Tibial nerve (tissue), 4 donors: ENCODE measurements at regions not wholly inside any gene's neighbourhood (a gene's known extent, or its start where the extent isn't known, plus 50 kb on each side); places are given as distances from the start of the nearest gene placed in this dataset.

Experiments used
- DNase-seq, 2 donors: peaks; one replicate each; pipeline ENCODE4 v3.0.0-alpha.2; 2019; ENCODE audit warnings: low spot score in 2 of 2
- H3K27ac ChIP-seq, 4 donors: fragments of 200-600 bp; sonication (generic) in 3 of 4; one replicate each; pipeline ENCODE4 v1.5.1; 2017 to 2019; ENCODE audit warnings: mild to moderate bottlenecking in 1 of 4
- H3K27me3 ChIP-seq, 2 donors: fragments of 200-600 bp; sonication (generic) in 1 of 2; one replicate each; pipeline versions ENCODE4 v1.5.1 to v1.6.0; 2017 to 2019
- H3K36me3 ChIP-seq, 3 donors: fragments of 200-600 bp; sonication (generic); one replicate each; pipeline ENCODE4 v1.5.1; 2018 to 2019
- H3K4me1 ChIP-seq, 4 donors: fragments of 200-600 bp; sonication (generic) in 3 of 4; one replicate each; pipeline ENCODE4 v1.5.1; 2017 to 2019
- H3K4me3 ChIP-seq, 4 donors: fragments of 200-600 bp; sonication (generic) in 3 of 4; one replicate each; pipeline ENCODE4 v1.5.1; 2017 to 2019; ENCODE audit warnings: mild to moderate bottlenecking in 1 of 4, moderate library complexity in 1 of 4
- H3K9me3 ChIP-seq, 4 donors: fragments of 200-600 bp; sonication (generic) in 3 of 4; one replicate each; pipeline ENCODE4 v1.5.1; 2017 to 2019
- EP300 ChIP-seq, 2 donors: sonication (generic); formaldehyde crosslinking; IDR thresholded peaks; one replicate each; pipeline ENCODE4 v1.6.1; 2017; ENCODE audit warnings: antibody characterized with exemption in 2 of 2, mild to moderate bottlenecking in 1 of 2
- POLR2A ChIP-seq, 2 donors: fragments of 450-650 bp; IDR thresholded peaks; one replicate each; pipeline ENCODE4 v1.6.1; 2017; ENCODE audit warnings: antibody characterized with exemption in 2 of 2, mild to moderate bottlenecking in 2 of 2, moderate library complexity in 2 of 2
- WGBS, 2 donors: methylation state at CpG; one replicate each; pipeline ENCODE4 v1.1.5; 2018; 5-methylcytosine and 5-hydroxymethylcytosine counted together
- TF ChIP-seq, protein P1 (sequence below), 5 experiments: fragments of 200-600 bp in 3 of 5; fragments of 450-650 bp in 2 of 5; sonication (generic) in 3 of 5; IDR thresholded peaks; one replicate each; pipeline ENCODE4 v1.5.1; 2016 to 2019; ENCODE audit warnings: antibody characterized with exemption in 5 of 5, mild to moderate bottlenecking in 3 of 5, moderate library complexity in 2 of 5

DNA sequence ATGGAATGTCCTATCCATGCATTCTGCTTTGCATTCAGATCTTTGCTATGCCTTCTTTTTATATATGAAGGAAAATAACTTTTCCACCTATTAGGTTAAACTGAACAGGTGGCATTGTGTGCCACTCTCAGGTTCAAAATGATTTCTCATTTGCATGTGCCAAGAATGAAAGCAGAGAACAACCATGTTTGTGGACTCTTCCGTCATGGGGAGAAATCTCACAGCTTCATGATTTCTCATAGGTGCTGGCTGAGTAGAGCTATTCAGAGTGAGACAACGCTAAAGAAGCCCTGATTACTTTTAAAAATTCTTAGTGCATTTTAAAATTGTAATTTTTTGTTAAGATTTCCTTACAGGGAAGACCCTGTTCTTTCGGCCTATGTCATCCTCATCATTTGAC, 472.1 kb downstream of the RASEF start:
- Histone ChIP-seq H3K4me1 (no peaks in the 10 kb centered on the region), H3K4me3 (no peak overlapping the region), H3K9me3 (no peaks in the 10 kb centered on the region), H3K27ac (no peak overlapping the region), H3K36me3 (no peaks in the 10 kb centered on the region), H3K27me3 (no peaks in the 10 kb centered on the region)
- no peak for DNase-seq
- WGBS, 2 donors, result 90 to 93% methylated on average over 3 of the region's 3 CpGs
- no peak for TF ChIP-seq EP300 (IDR thresholded peaks at IDR 0.05)
- no peak for TF ChIP-seq POLR2A (IDR thresholded peaks at IDR 0.05)
- TF ChIP-seq, protein P1, sequence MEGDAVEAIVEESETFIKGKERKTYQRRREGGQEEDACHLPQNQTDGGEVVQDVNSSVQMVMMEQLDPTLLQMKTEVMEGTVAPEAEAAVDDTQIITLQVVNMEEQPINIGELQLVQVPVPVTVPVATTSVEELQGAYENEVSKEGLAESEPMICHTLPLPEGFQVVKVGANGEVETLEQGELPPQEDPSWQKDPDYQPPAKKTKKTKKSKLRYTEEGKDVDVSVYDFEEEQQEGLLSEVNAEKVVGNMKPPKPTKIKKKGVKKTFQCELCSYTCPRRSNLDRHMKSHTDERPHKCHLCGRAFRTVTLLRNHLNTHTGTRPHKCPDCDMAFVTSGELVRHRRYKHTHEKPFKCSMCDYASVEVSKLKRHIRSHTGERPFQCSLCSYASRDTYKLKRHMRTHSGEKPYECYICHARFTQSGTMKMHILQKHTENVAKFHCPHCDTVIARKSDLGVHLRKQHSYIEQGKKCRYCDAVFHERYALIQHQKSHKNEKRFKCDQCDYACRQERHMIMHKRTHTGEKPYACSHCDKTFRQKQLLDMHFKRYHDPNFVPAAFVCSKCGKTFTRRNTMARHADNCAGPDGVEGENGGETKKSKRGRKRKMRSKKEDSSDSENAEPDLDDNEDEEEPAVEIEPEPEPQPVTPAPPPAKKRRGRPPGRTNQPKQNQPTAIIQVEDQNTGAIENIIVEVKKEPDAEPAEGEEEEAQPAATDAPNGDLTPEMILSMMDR (IDR thresholded peaks at IDR 0.05), result no peak

DNA sequence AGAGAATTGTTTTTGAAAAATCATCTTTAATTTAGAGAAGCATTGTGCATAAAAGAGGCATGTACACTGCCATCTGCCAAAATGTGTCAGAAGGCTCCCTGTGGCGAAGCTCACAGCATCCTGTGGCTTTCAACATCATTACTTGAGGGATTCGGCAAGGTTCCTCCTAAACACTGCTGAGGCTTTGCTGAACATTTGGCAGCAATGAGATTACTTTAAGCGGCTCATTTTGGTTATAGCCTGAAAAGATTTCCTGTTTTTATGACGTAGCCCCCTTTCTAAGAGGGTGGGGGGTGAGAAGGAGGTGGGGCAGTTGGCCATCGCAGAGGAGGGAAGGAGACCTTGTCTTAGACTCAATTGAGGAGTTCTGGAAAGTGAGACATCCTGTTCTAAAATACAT, 469.4 kb downstream of the RASEF start:
- no peak overlapping the region for H3K27ac ChIP-seq
- H3K9me3 ChIP-seq, result no peaks in the 10 kb centered on the region
- 52 to 61% methylated on average over 5 of the region's 5 CpGs for WGBS, 2 donors
- H3K27me3 ChIP-seq, result no peaks in the 10 kb centered on the region
- H3K36me3 ChIP-seq, result no peaks in the 10 kb centered on the region
- H3K4me1 ChIP-seq, result no peaks in the 10 kb centered on the region
- no peak for DNase-seq
- TF ChIP-seq POLR2A (IDR thresholded peaks at IDR 0.05), result no peak
- TF ChIP-seq, protein P1 (IDR thresholded peaks at IDR 0.05), result no peak
- no peak for TF ChIP-seq EP300 (IDR thresholded peaks at IDR 0.05)
- no peak overlapping the region for H3K4me3 ChIP-seq

DNA sequence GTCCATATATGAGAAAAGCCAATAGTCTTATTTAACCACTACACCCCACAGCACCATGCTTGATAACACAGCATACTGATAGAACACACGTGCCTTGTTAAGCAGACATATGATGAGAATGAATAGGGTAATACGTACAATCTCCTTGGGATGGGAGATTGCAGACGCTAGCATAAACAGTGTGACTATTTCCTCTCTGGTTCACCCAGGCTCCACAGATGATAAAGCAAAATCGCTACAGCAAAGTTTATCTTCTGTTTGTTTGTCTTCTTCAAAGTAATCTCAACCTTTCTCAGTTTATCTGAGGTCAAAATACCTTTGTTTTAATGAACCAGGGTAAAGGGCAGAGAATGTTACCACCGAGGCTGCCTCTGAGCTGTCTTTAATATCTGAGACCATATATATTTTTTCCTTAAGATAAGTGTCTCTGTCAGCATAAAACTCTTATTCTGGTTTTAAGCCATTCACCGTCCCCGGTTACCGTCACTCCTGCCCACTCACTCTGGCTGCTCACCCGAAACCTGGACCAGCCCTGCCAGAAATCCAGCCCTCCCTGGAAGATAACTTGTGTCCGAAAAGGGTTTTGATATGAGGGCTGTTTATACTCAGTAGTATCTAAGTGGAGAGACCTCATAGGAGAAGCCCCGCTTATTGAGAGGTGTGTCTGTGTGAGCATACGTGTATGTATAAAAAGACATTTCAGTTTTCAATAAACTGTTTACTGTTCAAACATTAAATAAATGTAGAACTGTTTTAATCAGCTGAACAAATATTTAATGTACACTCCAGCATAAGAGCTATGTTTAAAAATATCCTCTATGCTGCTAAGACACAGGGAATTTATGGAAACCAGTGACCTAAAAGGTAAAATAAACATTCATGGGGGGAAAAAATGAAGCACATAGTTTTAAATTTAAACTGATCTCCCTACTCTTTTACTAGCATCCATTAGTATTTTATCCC, 465.4 kb downstream of the RASEF start:
- H3K9me3 ChIP-seq, result no peaks in the 10 kb centered on the region
- no peak for DNase-seq
- peaks cover 0 to 3% (median 0%) of the 10 kb centered on the region in 4 donors for H3K4me1 ChIP-seq
- no peaks in the 10 kb centered on the region for H3K27me3 ChIP-seq
- no peak overlapping the region for H3K4me3 ChIP-seq
- H3K36me3 ChIP-seq, result no peaks in the 10 kb centered on the region
- H3K27ac ChIP-seq, result no peak overlapping the region
- TF ChIP-seq POLR2A (IDR thresholded peaks at IDR 0.05), result no peak
- TF ChIP-seq, protein P1 (IDR thresholded peaks at IDR 0.05), result no peak
- TF ChIP-seq EP300 (IDR thresholded peaks at IDR 0.05), result no peak
- WGBS, 2 donors, result 68 to 75% methylated on average over 12 of the region's 12 CpGs

GRCh38 chr9:82598241-82599039, 464.5 kb downstream of the RASEF start:
- Histone ChIP-seq H3K36me3 (no peaks in the 10 kb centered on the region), H3K9me3 (no peaks in the 10 kb centered on the region), H3K4me3 (no peak overlapping the region), H3K4me1 (peaks cover 0 to 3% (median 0%) of the 10 kb centered on the region in 4 donors), H3K27me3 (no peaks in the 10 kb centered on the region), H3K27ac (no peak overlapping the region)
- 48 to 56% methylated on average over 6 of the region's 6 CpGs for WGBS, 2 donors
- TF ChIP-seq, protein P1 (IDR thresholded peaks at IDR 0.05), result no peak
- TF ChIP-seq POLR2A (IDR thresholded peaks at IDR 0.05), result no peak
- TF ChIP-seq EP300 (IDR thresholded peaks at IDR 0.05), result no peak
- DNase-seq, result no peak
